Neural progenitor cell (in vitro differentiated cells): ENCODE measurements at regions not wholly inside any gene's neighbourhood (a gene's known extent, or its start where the extent isn't known, plus 50 kb on each side); places are given as distances from the start of the nearest gene placed in this dataset.

ENCODE experiments used
- DNase-seq: peaks from one replicate; pipeline ENCODE4 v3.0.0-alpha.2; 2016; ENCODE audit warnings: low spot score
- H2AFZ ChIP-seq: fragments of 200-600 bp; sonication (generic); replicated peaks from 2 replicates; pipeline ENCODE4 v1.6.1; 2016; ENCODE audit warnings: antibody characterized with exemption
- H3F3A ChIP-seq: fragments of 200-600 bp; sonication (generic); 2 replicates; pipeline ENCODE4 v1.6.1; 2016; ENCODE audit warnings: antibody characterized with exemption, low read depth
- H3K27ac ChIP-seq: fragments of 200-600 bp; sonication (generic); 2 replicates; pipeline ENCODE4 v1.5.1; 2016; ENCODE audit warnings: mild to moderate bottlenecking
- H3K27me3 ChIP-seq: fragments of 200-600 bp; sonication (generic); 2 replicates; pipeline ENCODE4 v1.6.1; 2016; ENCODE audit warnings: mild to moderate bottlenecking, moderate library complexity
- H3K36me3 ChIP-seq: fragments of 200-600 bp; sonication (generic); 2 replicates; pipeline ENCODE4 v1.5.1; 2016
- H3K4me1 ChIP-seq: fragments of 200-600 bp; sonication (generic); 2 replicates; pipeline ENCODE4 v1.6.1; 2016; ENCODE audit warnings: mixed run types
- H3K4me2 ChIP-seq: fragments of 200-600 bp; sonication (generic); 2 replicates; pipeline ENCODE4 v1.6.1; 2016
- H3K4me3 ChIP-seq: fragments of 200-600 bp; sonication (generic); 2 replicates; pipeline ENCODE4 v1.5.1; 2016
- H3K79me2 ChIP-seq: fragments of 200-600 bp; sonication (generic); 2 replicates; pipeline ENCODE4 v1.6.1; 2016; ENCODE audit warnings: low read depth
- H3K9ac ChIP-seq: fragments of 200-600 bp; sonication (generic); 2 replicates; pipeline ENCODE4 v1.6.1; 2016
- H3K9me3 ChIP-seq: fragments of 200-600 bp; sonication (generic); 2 replicates; pipeline ENCODE4 v1.5.1; 2016; ENCODE audit warnings: low read depth
- H4K20me1 ChIP-seq: fragments of 200-600 bp; sonication (generic); 2 replicates; pipeline ENCODE4 v1.6.1; 2016; ENCODE audit warnings: low read depth
- H3K27ac Mint-ChIP-seq: 3 replicates; pipeline ENCODE4 v1.8.0; 2021; ENCODE audit warnings: mixed read lengths
- H3K27me3 Mint-ChIP-seq: 2 replicates; pipeline ENCODE4 v1.8.0; 2022; ENCODE audit warnings: low read depth, mild to moderate bottlenecking, inconsistent platforms, moderate library complexity, mixed read lengths; ENCODE audit not compliant: insufficient read depth
- H3K36me3 Mint-ChIP-seq: 3 replicates; pipeline ENCODE4 v1.8.0; 2021; ENCODE audit warnings: mixed read lengths
- H3K4me1 Mint-ChIP-seq: 3 replicates; pipeline ENCODE4 v1.8.0; 2021; ENCODE audit warnings: mixed read lengths
- H3K4me3 Mint-ChIP-seq: 3 replicates; pipeline ENCODE4 v1.8.0; 2021; ENCODE audit warnings: mild to moderate bottlenecking, moderate library complexity, mixed read lengths
- H3K9me3 Mint-ChIP-seq: 3 replicates; pipeline ENCODE4 v1.8.0; 2020; ENCODE audit warnings: mixed read lengths
- EZH2 ChIP-seq: fragments of 200-600 bp; sonication (generic); IDR thresholded peaks from 2 replicates; pipeline ENCODE4 v1.6.1; 2017; ENCODE audit warnings: antibody characterized with exemption, mild to moderate bottlenecking, moderate library complexity
- EZH2phosphoT487 ChIP-seq: fragments of 200-600 bp; sonication (generic); IDR thresholded peaks from 2 replicates; pipeline ENCODE4 v1.6.1; 2017; ENCODE audit warnings: antibody characterized with exemption
- TF ChIP-seq, protein P1 (sequence below): fragments of 200-600 bp; sonication (generic); IDR thresholded peaks from 2 replicates; pipeline ENCODE4 v1.5.1; 2017; ENCODE audit warnings: antibody characterized with exemption, mild to moderate bottlenecking

DNA sequence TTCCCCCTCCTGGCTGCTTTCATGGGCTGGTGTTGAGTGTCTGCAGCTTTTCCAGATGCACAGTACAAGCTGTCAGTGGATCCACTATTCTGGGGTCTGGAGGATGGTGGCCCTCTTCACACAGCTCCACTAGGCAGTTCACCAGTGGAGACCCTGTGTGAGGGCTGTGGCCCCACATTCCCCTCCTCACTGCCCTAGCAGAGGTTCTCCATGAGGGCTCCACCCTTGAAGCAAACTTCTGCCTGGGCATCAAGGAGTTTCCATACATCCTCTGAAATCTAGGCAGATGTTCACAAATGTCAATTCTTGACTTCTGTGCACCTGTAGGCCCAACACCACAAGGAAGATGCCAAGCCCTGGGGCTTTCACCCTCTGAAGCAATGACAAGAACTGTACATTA is 1386.2 kb upstream of the ACVR2A start:
- Histone ChIP-seq H3F3A (peaks cover 4% of the 10 kb centered on the region), H4K20me1 (no peaks in the 10 kb centered on the region), H3K9ac (no peak overlapping the region), H3K27me3 (no peaks in the 10 kb centered on the region), H3K4me2 (no peak overlapping the region), H3K79me2 (no peaks in the 10 kb centered on the region), H3K36me3 (no peaks in the 10 kb centered on the region), H3K27ac (no peak overlapping the region), H3K9me3 (no peaks in the 10 kb centered on the region), H3K4me1 (no peaks in the 10 kb centered on the region), H3K4me3 (no peak overlapping the region), H2AFZ (no peak overlapping the region)
- Mint-ChIP-seq H3K4me3 (no peak overlapping the region), H3K27me3 (peaks cover 2% of the 10 kb centered on the region), H3K36me3 (no peaks in the 10 kb centered on the region), H3K9me3 (peaks cover 31% of the 10 kb centered on the region), H3K27ac (no peak overlapping the region), H3K4me1 (no peaks in the 10 kb centered on the region)
- DNase-seq, result no peak
- TF ChIP-seq EZH2phosphoT487 (no peak), EZH2 (no peak)
- TF ChIP-seq, protein P1, sequence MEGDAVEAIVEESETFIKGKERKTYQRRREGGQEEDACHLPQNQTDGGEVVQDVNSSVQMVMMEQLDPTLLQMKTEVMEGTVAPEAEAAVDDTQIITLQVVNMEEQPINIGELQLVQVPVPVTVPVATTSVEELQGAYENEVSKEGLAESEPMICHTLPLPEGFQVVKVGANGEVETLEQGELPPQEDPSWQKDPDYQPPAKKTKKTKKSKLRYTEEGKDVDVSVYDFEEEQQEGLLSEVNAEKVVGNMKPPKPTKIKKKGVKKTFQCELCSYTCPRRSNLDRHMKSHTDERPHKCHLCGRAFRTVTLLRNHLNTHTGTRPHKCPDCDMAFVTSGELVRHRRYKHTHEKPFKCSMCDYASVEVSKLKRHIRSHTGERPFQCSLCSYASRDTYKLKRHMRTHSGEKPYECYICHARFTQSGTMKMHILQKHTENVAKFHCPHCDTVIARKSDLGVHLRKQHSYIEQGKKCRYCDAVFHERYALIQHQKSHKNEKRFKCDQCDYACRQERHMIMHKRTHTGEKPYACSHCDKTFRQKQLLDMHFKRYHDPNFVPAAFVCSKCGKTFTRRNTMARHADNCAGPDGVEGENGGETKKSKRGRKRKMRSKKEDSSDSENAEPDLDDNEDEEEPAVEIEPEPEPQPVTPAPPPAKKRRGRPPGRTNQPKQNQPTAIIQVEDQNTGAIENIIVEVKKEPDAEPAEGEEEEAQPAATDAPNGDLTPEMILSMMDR, result no peak

DNA sequence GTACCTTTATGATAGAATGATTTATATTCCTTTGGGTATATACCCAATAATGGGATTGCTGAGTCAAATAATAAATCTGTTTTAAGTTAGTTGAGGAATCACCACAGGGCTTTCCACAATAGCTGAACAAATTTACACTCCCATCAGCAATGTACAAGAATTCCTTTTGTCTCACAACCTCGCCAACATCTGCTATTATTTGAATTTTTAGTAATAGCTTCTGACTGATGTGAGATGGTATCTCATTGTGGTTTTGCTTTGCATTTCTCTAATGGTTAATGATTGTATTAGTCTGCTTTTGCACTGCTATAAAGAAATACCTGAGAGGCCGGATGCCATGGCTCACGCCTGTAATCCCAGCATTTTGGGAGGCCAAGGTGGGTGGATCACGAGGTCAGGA is 1387.6 kb upstream of the ACVR2A start:
- H3K27ac Mint-ChIP-seq, result no peak overlapping the region
- H3K4me3 ChIP-seq, result no peak overlapping the region

DNA sequence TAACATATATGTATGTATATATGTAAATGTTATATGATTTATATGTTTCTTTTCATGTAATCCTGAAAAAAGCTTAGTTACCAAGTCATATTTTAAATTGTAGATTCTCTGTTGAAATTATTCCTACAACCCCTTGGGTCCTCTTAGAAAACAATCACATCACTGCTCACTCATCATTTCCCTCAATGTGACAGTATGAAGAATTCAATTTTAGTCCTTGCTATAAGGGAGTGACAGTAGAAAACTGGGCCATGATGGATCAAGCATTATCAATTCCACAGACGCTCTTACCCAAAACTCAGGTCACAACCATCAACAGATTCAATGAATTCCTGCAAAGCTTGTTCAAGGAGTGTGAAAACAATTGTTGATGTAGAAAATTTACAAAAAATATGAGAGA is 1389.5 kb upstream of the ACVR2A start:
- Mint-ChIP-seq H3K27ac (no peak overlapping the region), H3K9me3 (peaks cover 17% of the 10 kb centered on the region), H3K36me3 (no peaks in the 10 kb centered on the region), H3K4me1 (no peaks in the 10 kb centered on the region), H3K27me3 (no peaks in the 10 kb centered on the region), H3K4me3 (no peak overlapping the region)
- Histone ChIP-seq H3K4me2 (no peak overlapping the region), H3F3A (peaks cover 4% of the 10 kb centered on the region), H3K36me3 (no peaks in the 10 kb centered on the region), H3K27me3 (no peaks in the 10 kb centered on the region), H3K9ac (no peak overlapping the region), H4K20me1 (no peaks in the 10 kb centered on the region), H3K27ac (no peak overlapping the region), H3K4me3 (no peak overlapping the region), H2AFZ (no peak overlapping the region), H3K79me2 (no peaks in the 10 kb centered on the region), H3K4me1 (no peaks in the 10 kb centered on the region), H3K9me3 (no peaks in the 10 kb centered on the region)
- TF ChIP-seq, protein P1, result no peak
- TF ChIP-seq EZH2phosphoT487, result no peak
- TF ChIP-seq EZH2, result no peak
- no peak for DNase-seq

More for the DNA sequence above, 1387.6 kb upstream of the ACVR2A start:
- Histone ChIP-seq H3K9ac (no peak overlapping the region), H3K27ac (no peak overlapping the region), H3K27me3 (no peaks in the 10 kb centered on the region), H3K4me1 (no peaks in the 10 kb centered on the region), H3K4me2 (no peak overlapping the region), H4K20me1 (no peaks in the 10 kb centered on the region), H3F3A (peaks cover 4% of the 10 kb centered on the region), H3K79me2 (no peaks in the 10 kb centered on the region), H2AFZ (no peak overlapping the region), H3K9me3 (no peaks in the 10 kb centered on the region), H3K36me3 (no peaks in the 10 kb centered on the region)
- no peaks in the 10 kb centered on the region for H3K4me1 Mint-ChIP-seq
- H3K4me3 Mint-ChIP-seq, result no peak overlapping the region
- TF ChIP-seq EZH2, result no peak
- TF ChIP-seq, protein P1, result no peak
- no peak for TF ChIP-seq EZH2phosphoT487
- no peaks in the 10 kb centered on the region for H3K36me3 Mint-ChIP-seq
- H3K27me3 Mint-ChIP-seq, result peaks cover 2% of the 10 kb centered on the region
- H3K9me3 Mint-ChIP-seq, result peaks cover 27% of the 10 kb centered on the region
- no peak for DNase-seq
